K562 (cell line): ENCODE measurements at regions not wholly inside any gene's neighbourhood (a gene's known extent, or its start where the extent isn't known, plus 50 kb on each side); places are given as distances from the start of the nearest gene placed in this dataset.

Source experiments
- BRF1 ChIP-seq: IDR thresholded peaks from 3 replicates; pipeline ENCODE4 v1.6.1; 2011; ENCODE audit warnings: borderline replicate concordance, mild to moderate bottlenecking; ENCODE audit not compliant: insufficient read length; ENCODE audit errors: extremely low read depth
- CHD7 ChIP-seq: fragments of 200-600 bp; sonication (generic); IDR thresholded peaks from one replicate; pipeline ENCODE4 v1.6.1; 2012; ENCODE audit warnings: mild to moderate bottlenecking, low read depth, low read length, inconsistent platforms
- ZEB2 ChIP-seq: fragments of 450-650 bp; IDR thresholded peaks from 2 replicates; pipeline ENCODE4 v1.6.1; 2016
- TF ChIP-seq, protein P1 (sequence below): sonication (generic); formaldehyde crosslinking; IDR thresholded peaks from 2 replicates; pipeline ENCODE4 v1.8.1; 2023; ENCODE audit warnings: mild to moderate bottlenecking, missing genetic modification reagents
- TF ChIP-seq, protein P2 (sequence below): IDR thresholded peaks from 2 replicates; pipeline ENCODE4 v1.6.1; 2011; ENCODE audit not compliant: insufficient read length; ENCODE audit errors: extremely low read depth

DNA sequence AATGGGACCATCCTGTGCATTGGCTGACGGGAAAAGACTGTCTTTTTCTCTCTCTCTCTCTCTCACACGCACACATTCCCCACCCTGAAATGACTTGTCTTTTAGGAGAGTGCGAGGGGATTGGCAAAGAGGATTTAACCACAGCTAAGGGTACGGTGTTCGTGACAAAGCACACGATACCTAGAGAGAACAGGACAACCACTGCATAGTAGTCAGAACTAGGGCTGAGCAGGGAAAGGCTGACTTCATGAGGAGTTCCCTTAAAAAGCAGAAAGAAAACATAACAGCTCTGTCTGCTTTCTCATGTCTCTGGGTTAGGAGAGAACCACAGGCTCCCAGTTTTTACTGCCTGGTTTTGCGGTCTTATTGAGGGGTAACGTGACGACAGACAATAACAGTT, 742.8 kb upstream of the SOX9 start (continued):
- no peak for TF ChIP-seq CHD7
- TF ChIP-seq BRF1: no peak
- TF ChIP-seq, protein P1, sequence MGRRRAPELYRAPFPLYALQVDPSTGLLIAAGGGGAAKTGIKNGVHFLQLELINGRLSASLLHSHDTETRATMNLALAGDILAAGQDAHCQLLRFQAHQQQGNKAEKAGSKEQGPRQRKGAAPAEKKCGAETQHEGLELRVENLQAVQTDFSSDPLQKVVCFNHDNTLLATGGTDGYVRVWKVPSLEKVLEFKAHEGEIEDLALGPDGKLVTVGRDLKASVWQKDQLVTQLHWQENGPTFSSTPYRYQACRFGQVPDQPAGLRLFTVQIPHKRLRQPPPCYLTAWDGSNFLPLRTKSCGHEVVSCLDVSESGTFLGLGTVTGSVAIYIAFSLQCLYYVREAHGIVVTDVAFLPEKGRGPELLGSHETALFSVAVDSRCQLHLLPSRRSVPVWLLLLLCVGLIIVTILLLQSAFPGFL (CRISPR knock-in tag): no peak
- TF ChIP-seq ZEB2: no peak
- TF ChIP-seq, protein P2, sequence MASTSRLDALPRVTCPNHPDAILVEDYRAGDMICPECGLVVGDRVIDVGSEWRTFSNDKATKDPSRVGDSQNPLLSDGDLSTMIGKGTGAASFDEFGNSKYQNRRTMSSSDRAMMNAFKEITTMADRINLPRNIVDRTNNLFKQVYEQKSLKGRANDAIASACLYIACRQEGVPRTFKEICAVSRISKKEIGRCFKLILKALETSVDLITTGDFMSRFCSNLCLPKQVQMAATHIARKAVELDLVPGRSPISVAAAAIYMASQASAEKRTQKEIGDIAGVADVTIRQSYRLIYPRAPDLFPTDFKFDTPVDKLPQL: no peak
